ENCODE measurements at regions not wholly inside any gene's neighbourhood (a gene's known extent, or its start where the extent isn't known, plus 50 kb on each side); places are given as distances from the start of the nearest gene placed in this dataset.

GRCh38 chr6:126145351-126145750 lies 159.0 kb downstream of the TRMT11 start:
- TF ChIP-seq POLR2A (IDR thresholded peaks at IDR 0.05): no peak
- no peak for TF ChIP-seq CTCF (IDR thresholded peaks at IDR 0.05)
- TF ChIP-seq EP300 (IDR thresholded peaks at IDR 0.05): no peak
